Loucy (cell line): ENCODE measurements at regions not wholly inside any gene's neighbourhood (a gene's known extent, or its start where the extent isn't known, plus 50 kb on each side); places are given as distances from the start of the nearest gene placed in this dataset.

ENCODE experiments used
- H2AFZ ChIP-seq: fragments of 200-600 bp; sonication (generic); 2 replicates; pipeline ENCODE4 v1.6.0; 2016; ENCODE audit warnings: antibody characterized with exemption, mild to moderate bottlenecking, low read length, moderate library complexity
- H3F3A ChIP-seq: fragments of 200-600 bp; 2 replicates; pipeline ENCODE4 v1.6.0; 2016; ENCODE audit warnings: antibody characterized with exemption, low read depth, mild to moderate bottlenecking
- H3K27me3 ChIP-seq: fragments of 200-600 bp; sonication (generic); 2 replicates; pipeline ENCODE4 v1.6.1; 2014; ENCODE audit warnings: low read length, mild to moderate bottlenecking; ENCODE audit not compliant: insufficient read depth, poor library complexity, severe bottlenecking
- H3K36me3 ChIP-seq: fragments of 200-600 bp; sonication (generic); 2 replicates; pipeline ENCODE4 v1.6.1; 2016; ENCODE audit warnings: low read length; ENCODE audit not compliant: insufficient read depth
- H3K4me1 ChIP-seq: fragments of 200-600 bp; sonication (generic); 2 replicates; pipeline ENCODE4 v1.5.1; 2014; ENCODE audit warnings: low read length, mild to moderate bottlenecking; ENCODE audit not compliant: insufficient read depth, poor library complexity, severe bottlenecking
- H3K4me2 ChIP-seq: fragments of 200-600 bp; sonication (generic); 2 replicates; pipeline ENCODE4 v1.6.0; 2014; ENCODE audit warnings: antibody characterized with exemption, low read length, low read depth, mild to moderate bottlenecking; ENCODE audit not compliant: poor library complexity, severe bottlenecking
- H3K4me3 ChIP-seq: fragments of 200-600 bp; sonication (generic); 2 replicates; pipeline ENCODE4 v1.5.1; 2014; ENCODE audit warnings: low read length, mild to moderate bottlenecking, mixed read lengths; ENCODE audit not compliant: poor library complexity, severe bottlenecking
- H3K79me2 ChIP-seq: fragments of 200-600 bp; sonication (generic); 2 replicates; pipeline ENCODE4 v1.6.1; 2014; ENCODE audit warnings: low read length; ENCODE audit not compliant: insufficient read depth
- H3K9ac ChIP-seq: fragments of 200-600 bp; sonication (generic); 2 replicates; pipeline ENCODE4 v1.6.0; 2014; ENCODE audit warnings: mild to moderate bottlenecking, low read depth, low read length, moderate library complexity; ENCODE audit not compliant: poor library complexity, severe bottlenecking
- H3K9me2 ChIP-seq: fragments of 200-600 bp; sonication (generic); replicated peaks from 2 replicates; pipeline ENCODE4 v1.6.1; 2016; ENCODE audit warnings: low read depth, low read length, mixed read lengths
- H3K9me3 ChIP-seq: fragments of 200-600 bp; sonication (generic); 2 replicates; pipeline ENCODE4 v1.6.1; 2014; ENCODE audit warnings: mild to moderate bottlenecking, antibody characterized with exemption, low read length, low read depth; ENCODE audit not compliant: insufficient read depth
- H4K20me1 ChIP-seq: fragments of 200-600 bp; sonication (generic); 2 replicates; pipeline ENCODE4 v1.6.0; 2014; ENCODE audit warnings: antibody characterized with exemption, low read length, mild to moderate bottlenecking; ENCODE audit not compliant: insufficient read depth, poor library complexity, severe bottlenecking
- CTCF ChIP-seq: fragments of 200-600 bp; sonication (generic); conservative IDR thresholded peaks from 2 replicates; pipeline ENCODE4 v1.5.1; 2014; ENCODE audit warnings: mild to moderate bottlenecking, antibody characterized with exemption, low read length
- EZH2phosphoT487 ChIP-seq: fragments of 200-600 bp; IDR thresholded peaks from 2 replicates; pipeline ENCODE4 v1.6.1; 2018; ENCODE audit warnings: antibody characterized with exemption, mild to moderate bottlenecking, moderate library complexity, borderline replicate concordance

GRCh38 chr10:88089498-88089897, 226.1 kb downstream of the PTEN start:
- Histone ChIP-seq H3K4me2 (no peak overlapping the region), H3K79me2 (no peaks in the 10 kb centered on the region), H3K9me3 (no peaks in the 10 kb centered on the region), H3K27me3 (no peaks in the 10 kb centered on the region), H3K4me1 (peaks cover 33% of the 10 kb centered on the region), H3K36me3 (no peaks in the 10 kb centered on the region), H4K20me1 (no peaks in the 10 kb centered on the region), H2AFZ (no peak overlapping the region), H3F3A (no peaks in the 10 kb centered on the region), H3K9me2 (no peaks in the 10 kb centered on the region), H3K4me3 (no peak overlapping the region), H3K9ac (no peak overlapping the region)
- TF ChIP-seq CTCF, result no peak

GRCh38 chr10:88090568-88091214, 227.3 kb downstream of the PTEN start:
- Histone ChIP-seq H3K79me2 (no peaks in the 10 kb centered on the region), H3K27me3 (no peaks in the 10 kb centered on the region), H3K9ac (peak overlapping the region; percentile 44), H2AFZ (no peak overlapping the region), H3F3A (no peaks in the 10 kb centered on the region), H4K20me1 (no peaks in the 10 kb centered on the region), H3K4me2 (peak overlapping the region; percentile 51), H3K9me3 (no peaks in the 10 kb centered on the region), H3K36me3 (no peaks in the 10 kb centered on the region), H3K9me2 (no peaks in the 10 kb centered on the region), H3K4me1 (peaks cover 33% of the 10 kb centered on the region), H3K4me3 (no peak overlapping the region)
- no peak for TF ChIP-seq EZH2phosphoT487
- no peak for TF ChIP-seq CTCF

GRCh38 chr10:88091490-88092061, 228.2 kb downstream of the PTEN start:
- H3K79me2 ChIP-seq, result no peaks in the 10 kb centered on the region
- no peaks in the 10 kb centered on the region for H3F3A ChIP-seq
- H3K9me3 ChIP-seq, result no peaks in the 10 kb centered on the region
- no peaks in the 10 kb centered on the region for H4K20me1 ChIP-seq
- peak overlapping the region; percentile 51 for H3K4me2 ChIP-seq
- peak overlapping the region; percentile 44 for H3K9ac ChIP-seq
- no peaks in the 10 kb centered on the region for H3K27me3 ChIP-seq
- H3K36me3 ChIP-seq, result no peaks in the 10 kb centered on the region
- TF ChIP-seq EZH2phosphoT487 (no peak), CTCF (no peak)
- H3K4me1 ChIP-seq, result peaks cover 33% of the 10 kb centered on the region
- no peaks in the 10 kb centered on the region for H3K9me2 ChIP-seq
- H3K4me3 ChIP-seq, result no peak overlapping the region
- H2AFZ ChIP-seq, result peak overlapping the region; percentile 13; the same call in 1 of the 2 replicates
